Gastroesophageal sphincter (tissue), 4 donors: ENCODE measurements at regions not wholly inside any gene's neighbourhood (a gene's known extent, or its start where the extent isn't known, plus 50 kb on each side); places are given as distances from the start of the nearest gene placed in this dataset.

Experiments used
- ATAC-seq: fragments of 150-250 bp; one replicate; pipeline ENCODE4 v1.9.1; 2016; ENCODE audit warnings: mild to moderate bottlenecking, moderate library complexity
- H3K27ac ChIP-seq, 4 donors: fragments of 200-600 bp; sonication (generic) in 3 of 4; 1 replicate in 3 of 4; 2 replicates in 1 of 4; pipeline ENCODE4 v1.5.1; 2016 to 2019
- H3K27me3 ChIP-seq: fragments of 200-600 bp; sonication (generic); one replicate; pipeline ENCODE4 v1.5.1; 2019
- H3K36me3 ChIP-seq, 2 donors: fragments of 200-600 bp; sonication (generic); one replicate each; pipeline ENCODE4 v1.5.1; 2019; ENCODE audit warnings: control low read depth in 1 of 2
- H3K4me1 ChIP-seq, 3 donors: fragments of 200-600 bp; sonication (generic); 1 replicate in 2 of 3; 2 replicates in 1 of 3; pipeline ENCODE4 v1.5.1; 2016 to 2019; ENCODE audit warnings: control low read depth in 2 of 3
- H3K4me3 ChIP-seq, 2 donors: fragments of 200-600 bp; sonication (generic); one replicate each; pipeline ENCODE4 v1.5.1; 2019; ENCODE audit warnings: mild to moderate bottlenecking in 1 of 2, moderate library complexity in 1 of 2
- H3K9me3 ChIP-seq, 3 donors: fragments of 200-600 bp; sonication (generic); one replicate each; pipeline ENCODE4 v1.5.1; 2017 to 2019; ENCODE audit warnings: control low read depth in 2 of 3
- EP300 ChIP-seq: sonication (generic); formaldehyde crosslinking; IDR thresholded peaks from one replicate; pipeline ENCODE4 v1.6.1; 2017; ENCODE audit warnings: antibody characterized with exemption, mild to moderate bottlenecking
- POLR2A ChIP-seq, 2 donors: fragments of 450-650 bp; IDR thresholded peaks; one replicate each; pipeline ENCODE4 v1.6.1; 2017; ENCODE audit warnings: antibody characterized with exemption in 2 of 2, mild to moderate bottlenecking in 2 of 2, moderate library complexity in 1 of 2
- POLR2AphosphoS5 ChIP-seq: sonication (generic); formaldehyde crosslinking; IDR thresholded peaks from one replicate; pipeline ENCODE4 v1.6.1; 2017; ENCODE audit warnings: antibody characterized with exemption
- WGBS, 2 donors: methylation state at CpG; one replicate each; pipeline ENCODE4 v1.1.5; 2018; ENCODE audit warnings: low coverage in 1 of 2; 5-methylcytosine and 5-hydroxymethylcytosine counted together
- TF ChIP-seq, protein P1 (sequence below), 4 experiments: fragments of 200-600 bp in 2 of 4; fragments of 450-650 bp in 2 of 4; sonication (generic) in 1 of 4; IDR thresholded peaks; one replicate each; pipeline ENCODE4 v1.5.1; 2017 to 2019; ENCODE audit warnings: antibody characterized with exemption in 4 of 4, mild to moderate bottlenecking in 2 of 4, moderate library complexity in 2 of 4

DNA sequence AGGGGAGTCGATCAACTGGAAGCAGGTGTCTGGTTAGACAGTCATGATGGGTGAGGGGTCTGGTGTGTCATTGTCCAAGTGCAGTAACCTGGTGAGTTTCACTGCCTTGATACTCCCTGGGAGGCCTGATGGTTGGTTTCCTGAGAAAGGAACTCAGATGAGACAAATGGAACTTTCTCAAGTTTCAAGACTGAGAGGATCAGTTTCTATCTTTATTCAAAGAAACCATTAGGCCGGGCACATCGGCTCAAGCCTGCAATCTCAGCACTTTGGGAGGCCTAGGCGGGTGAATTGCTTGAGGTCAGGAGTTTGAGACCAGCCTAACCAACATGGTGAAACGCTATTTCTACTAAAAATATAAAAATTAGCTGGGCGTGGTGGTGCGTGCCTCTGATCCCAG, 776.1 kb downstream of the AACS start:
- H3K4me1 ChIP-seq: no peaks in the 10 kb centered on the region
- TF ChIP-seq, protein P1, sequence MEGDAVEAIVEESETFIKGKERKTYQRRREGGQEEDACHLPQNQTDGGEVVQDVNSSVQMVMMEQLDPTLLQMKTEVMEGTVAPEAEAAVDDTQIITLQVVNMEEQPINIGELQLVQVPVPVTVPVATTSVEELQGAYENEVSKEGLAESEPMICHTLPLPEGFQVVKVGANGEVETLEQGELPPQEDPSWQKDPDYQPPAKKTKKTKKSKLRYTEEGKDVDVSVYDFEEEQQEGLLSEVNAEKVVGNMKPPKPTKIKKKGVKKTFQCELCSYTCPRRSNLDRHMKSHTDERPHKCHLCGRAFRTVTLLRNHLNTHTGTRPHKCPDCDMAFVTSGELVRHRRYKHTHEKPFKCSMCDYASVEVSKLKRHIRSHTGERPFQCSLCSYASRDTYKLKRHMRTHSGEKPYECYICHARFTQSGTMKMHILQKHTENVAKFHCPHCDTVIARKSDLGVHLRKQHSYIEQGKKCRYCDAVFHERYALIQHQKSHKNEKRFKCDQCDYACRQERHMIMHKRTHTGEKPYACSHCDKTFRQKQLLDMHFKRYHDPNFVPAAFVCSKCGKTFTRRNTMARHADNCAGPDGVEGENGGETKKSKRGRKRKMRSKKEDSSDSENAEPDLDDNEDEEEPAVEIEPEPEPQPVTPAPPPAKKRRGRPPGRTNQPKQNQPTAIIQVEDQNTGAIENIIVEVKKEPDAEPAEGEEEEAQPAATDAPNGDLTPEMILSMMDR (IDR thresholded peaks at IDR 0.05): no peak
- no peak for TF ChIP-seq EP300
- TF ChIP-seq POLR2AphosphoS5: no peak
- TF ChIP-seq POLR2A (IDR thresholded peaks at IDR 0.05): no peak
- no peaks in the 10 kb centered on the region for H3K27me3 ChIP-seq
- no peak for ATAC-seq
- 74 to 88% methylated on average over 6 of the region's 7 CpGs for WGBS, 2 donors
- no peaks in the 10 kb centered on the region for H3K9me3 ChIP-seq
- no peak overlapping the region for H3K27ac ChIP-seq
- no peaks in the 10 kb centered on the region for H3K36me3 ChIP-seq
- no peak overlapping the region for H3K4me3 ChIP-seq

DNA sequence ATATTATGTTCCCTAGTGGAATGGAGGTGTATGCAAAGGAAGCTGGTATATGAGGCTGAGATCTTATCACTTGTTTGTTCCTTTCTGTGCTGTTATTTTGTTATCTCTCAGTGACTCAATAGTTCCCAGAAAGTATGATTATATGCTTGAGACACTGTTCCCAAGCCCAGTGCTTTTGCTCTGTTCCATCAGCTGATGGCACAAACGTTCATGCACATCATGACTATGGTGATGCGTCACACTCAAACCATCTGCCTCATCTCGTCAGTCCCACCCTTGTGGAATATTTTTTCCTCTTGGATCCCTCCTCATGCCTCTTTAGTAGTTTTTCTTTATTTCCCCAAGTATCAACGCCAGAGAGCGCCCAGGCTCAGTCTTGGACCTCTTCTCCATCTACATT, 786.9 kb downstream of the AACS start:
- no peaks in the 10 kb centered on the region for H3K4me1 ChIP-seq
- H3K9me3 ChIP-seq: no peaks in the 10 kb centered on the region
- no peaks in the 10 kb centered on the region for H3K36me3 ChIP-seq
- no peak for TF ChIP-seq POLR2AphosphoS5
- TF ChIP-seq, protein P1 (IDR thresholded peaks at IDR 0.05): no peak
- no peak for TF ChIP-seq POLR2A (IDR thresholded peaks at IDR 0.05)
- TF ChIP-seq EP300: no peak
- H3K4me3 ChIP-seq: no peak overlapping the region
- H3K27me3 ChIP-seq: no peaks in the 10 kb centered on the region
- no peak overlapping the region for H3K27ac ChIP-seq
- WGBS, 2 donors: 85 to 88% methylated on average over 5 of the region's 5 CpGs
- ATAC-seq: no peak

DNA sequence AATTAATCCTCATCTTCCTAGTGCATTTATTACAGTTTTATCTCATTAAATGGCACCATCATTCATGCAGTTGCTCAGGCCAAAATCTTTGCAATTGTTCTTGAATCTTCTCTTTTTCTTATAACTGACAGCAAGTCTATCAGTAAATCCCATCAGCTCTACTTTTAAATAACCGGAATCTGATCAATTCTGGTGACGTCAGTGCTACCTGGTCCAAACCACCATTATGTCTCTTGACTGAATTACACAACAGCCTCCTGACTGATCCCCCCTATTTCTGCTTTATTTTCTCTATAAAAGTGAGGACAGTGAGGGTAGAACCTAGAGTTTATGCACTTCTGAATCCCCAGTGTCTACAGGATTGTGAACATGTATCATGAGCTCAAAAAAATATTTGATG, 787.4 kb downstream of the AACS start:
- whole genome bisulfite sequencing, 2 donors: 85% methylated on average over 2 of the region's 2 CpGs; no CpG with 5 or more reads in 1 of the 2 donors
- no peak overlapping the region for H3K4me3 ChIP-seq
- ATAC-seq: no peak

DNA sequence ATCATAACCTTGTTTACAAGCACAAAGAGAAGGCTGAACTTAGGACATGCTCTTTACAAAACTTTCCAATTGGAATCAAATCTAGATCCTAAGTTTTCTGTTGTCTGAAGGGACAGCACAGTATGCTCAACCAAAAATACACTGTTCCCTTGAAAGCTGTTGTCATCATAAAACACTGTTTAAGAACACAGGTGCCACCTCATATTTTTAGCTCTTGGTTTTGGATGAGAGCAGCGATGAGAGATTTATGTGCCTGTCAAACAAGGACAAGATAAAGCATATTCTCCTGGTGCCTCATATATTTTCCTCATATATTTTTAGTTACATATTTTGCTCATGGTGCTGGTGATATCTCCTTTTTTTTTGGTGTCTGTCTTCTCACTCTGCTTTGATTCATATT, 788.4 kb downstream of the AACS start:
- ATAC-seq: no peak
- WGBS, 2 donors: 27 to 30% methylated on average over 1 of the region's 1 CpG
- TF ChIP-seq EP300: no peak
- TF ChIP-seq, protein P1 (IDR thresholded peaks at IDR 0.05): no peak
- no peak for TF ChIP-seq POLR2A (IDR thresholded peaks at IDR 0.05)
- TF ChIP-seq POLR2AphosphoS5: no peak
- no peaks in the 10 kb centered on the region for H3K9me3 ChIP-seq
- no peaks in the 10 kb centered on the region for H3K4me1 ChIP-seq
- no peak overlapping the region for H3K4me3 ChIP-seq
- H3K27ac ChIP-seq: no peak overlapping the region
- no peaks in the 10 kb centered on the region for H3K36me3 ChIP-seq
- no peaks in the 10 kb centered on the region for H3K27me3 ChIP-seq

More for the DNA sequence above, 787.4 kb downstream of the AACS start:
- no peaks in the 10 kb centered on the region for H3K4me1 ChIP-seq
- no peaks in the 10 kb centered on the region for H3K9me3 ChIP-seq
- no peaks in the 10 kb centered on the region for H3K36me3 ChIP-seq
- no peaks in the 10 kb centered on the region for H3K27me3 ChIP-seq
- TF ChIP-seq, protein P1 (IDR thresholded peaks at IDR 0.05): no peak
- TF ChIP-seq POLR2A (IDR thresholded peaks at IDR 0.05): no peak
- no peak for TF ChIP-seq POLR2AphosphoS5
- no peak for TF ChIP-seq EP300
- H3K27ac ChIP-seq: no peak overlapping the region

DNA sequence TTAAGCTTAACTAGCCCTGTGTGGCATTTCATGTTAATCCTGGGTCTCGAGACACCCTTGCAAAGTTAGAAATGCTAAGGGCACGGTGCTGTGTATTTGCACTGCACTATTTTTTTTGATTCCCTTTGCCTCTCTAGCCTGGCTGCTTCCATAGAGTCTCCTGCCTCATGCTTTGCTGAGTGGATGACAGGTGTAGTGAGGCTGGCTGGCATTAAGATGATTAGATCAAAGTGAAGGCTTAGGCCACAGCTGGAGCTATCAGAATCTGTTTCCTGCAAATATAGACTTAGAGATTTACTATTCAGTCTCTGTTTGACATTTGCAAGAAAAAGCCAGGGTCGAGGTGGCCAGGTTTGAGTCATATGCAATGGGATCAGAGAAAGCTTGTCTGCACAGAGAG, 791.1 kb downstream of the AACS start:
- no peak overlapping the region for H3K4me3 ChIP-seq
- H3K27ac ChIP-seq: no peak overlapping the region
- H3K9me3 ChIP-seq: peaks cover 0 to 6% (median 0%) of the 10 kb centered on the region in 3 donors
- 40 to 43% methylated on average over 2 to 3 of the region's 3 CpGs for WGBS, 2 donors
- H3K4me1 ChIP-seq: no peaks in the 10 kb centered on the region
- TF ChIP-seq POLR2A (IDR thresholded peaks at IDR 0.05) (no peak), EP300 (no peak), POLR2AphosphoS5 (no peak)
- TF ChIP-seq, protein P1 (IDR thresholded peaks at IDR 0.05): no peak
- no peaks in the 10 kb centered on the region for H3K36me3 ChIP-seq
- H3K27me3 ChIP-seq: peaks cover 5% of the 10 kb centered on the region
- ATAC-seq: no peak
